Stomach (tissue), 4 donors: ENCODE measurements at regions not wholly inside any gene's neighbourhood (a gene's known extent, or its start where the extent isn't known, plus 50 kb on each side); places are given as distances from the start of the nearest gene placed in this dataset.

Experiments used
- CTCF ChIP-seq, 7 experiments: fragments of 450-650 bp in 4 of 7; fragments of 200-600 bp in 3 of 7; sonication (generic) in 3 of 7; IDR thresholded peaks; one replicate each; pipeline ENCODE4 v1.5.1; 2016 to 2019; ENCODE audit warnings: antibody characterized with exemption in 7 of 7, control low read depth in 2 of 7, mild to moderate bottlenecking in 1 of 7
- POLR2A ChIP-seq, 4 donors: fragments of 450-650 bp; IDR thresholded peaks; one replicate each; pipeline ENCODE4 v1.6.1; 2016; ENCODE audit warnings: antibody characterized with exemption in 4 of 4, control low read depth in 2 of 4, mild to moderate bottlenecking in 1 of 4, moderate library complexity in 1 of 4
- POLR2AphosphoS5 ChIP-seq, 3 donors: sonication (generic); formaldehyde crosslinking; IDR thresholded peaks; one replicate each; pipeline ENCODE4 v1.6.1; 2016; ENCODE audit warnings: antibody characterized with exemption in 3 of 3

- TF ChIP-seq POLR2A (IDR thresholded peaks at IDR 0.05) = no peak
- TF ChIP-seq CTCF (IDR thresholded peaks at IDR 0.05) = no peak
- TF ChIP-seq POLR2AphosphoS5 (IDR thresholded peaks at IDR 0.05) = no peak
Observed at GRCh38 chr7:115728518-115728917, 302.0 kb downstream of the TFEC start.
